OCI-M2 (cell line): ENCODE measurements at regions not wholly inside any gene's neighbourhood (a gene's known extent, or its start where the extent isn't known, plus 50 kb on each side); places are given as distances from the start of the nearest gene placed in this dataset.
"Not testable (repeated sequence)": the region's sequence is repeated elsewhere in the genome, so short reads cannot be mapped to it uniquely, and the experiment has no call there.

Source experiments
- DNase-seq: peaks from one replicate; lab custom pipeline; 2025; ENCODE audit not compliant: unreplicated experiment; lab: John Stamatoyannopoulos, UW

GRCh38 chr21:23694390-23694789, 1912.9 kb downstream of the MRPL39 start:
- DNase-seq: no peak

DNA sequence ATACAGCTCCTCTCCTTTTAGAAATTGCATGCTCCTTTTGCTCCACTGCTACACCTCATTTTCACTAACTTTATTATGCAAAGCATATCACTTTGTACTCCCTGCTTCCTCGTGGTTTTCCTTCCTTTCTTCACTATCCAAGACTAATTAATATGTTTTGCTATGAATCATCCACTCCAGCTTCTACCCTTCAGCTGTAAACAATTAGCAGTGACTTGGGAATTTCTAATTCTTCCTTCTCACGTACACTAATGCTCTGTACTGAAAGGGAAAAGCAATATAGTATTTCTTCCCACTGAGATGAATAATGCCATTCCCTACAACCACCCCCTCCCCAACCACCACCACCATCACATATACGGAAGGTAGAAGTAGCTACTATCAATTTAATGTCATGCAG, 1917.0 kb downstream of the MRPL39 start:
- DNase-seq: no peak

DNA sequence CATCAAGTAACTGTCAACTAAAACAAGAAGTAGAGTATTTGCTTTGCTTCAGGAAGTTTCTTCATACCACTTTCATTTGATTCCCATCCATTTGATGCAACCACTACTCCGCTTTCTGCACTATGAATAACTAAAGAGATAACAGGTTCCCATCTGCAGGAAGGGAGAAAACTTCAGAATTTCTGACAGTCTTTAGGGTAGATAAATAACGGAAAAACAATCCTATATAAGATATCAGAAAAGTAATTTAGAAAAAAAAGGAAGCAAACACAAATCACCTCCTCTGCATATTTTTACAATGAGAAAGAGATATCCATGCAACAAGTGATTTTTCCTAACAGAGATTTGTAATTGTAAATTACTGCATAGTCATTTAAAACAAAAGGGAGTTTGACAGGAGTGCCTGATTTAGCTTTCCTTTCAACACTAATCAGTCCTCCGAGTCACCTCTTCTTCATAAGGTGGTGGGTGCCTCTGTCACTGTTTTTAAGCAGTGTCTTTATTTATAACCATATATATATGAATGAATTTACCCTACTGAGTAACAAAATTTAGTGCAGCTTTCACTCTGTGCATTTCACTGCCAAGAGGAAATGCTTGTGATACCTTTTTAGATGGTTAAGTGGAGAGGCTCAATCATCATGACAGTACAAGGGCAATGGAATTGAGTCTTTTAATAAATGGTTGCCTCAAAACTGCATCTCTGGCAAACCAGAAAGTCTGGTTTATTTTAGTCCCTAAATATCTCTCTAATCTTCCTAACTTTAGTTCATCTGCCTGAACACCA, 1920.4 kb downstream of the MRPL39 start:
- DNase-seq: no peak

DNA sequence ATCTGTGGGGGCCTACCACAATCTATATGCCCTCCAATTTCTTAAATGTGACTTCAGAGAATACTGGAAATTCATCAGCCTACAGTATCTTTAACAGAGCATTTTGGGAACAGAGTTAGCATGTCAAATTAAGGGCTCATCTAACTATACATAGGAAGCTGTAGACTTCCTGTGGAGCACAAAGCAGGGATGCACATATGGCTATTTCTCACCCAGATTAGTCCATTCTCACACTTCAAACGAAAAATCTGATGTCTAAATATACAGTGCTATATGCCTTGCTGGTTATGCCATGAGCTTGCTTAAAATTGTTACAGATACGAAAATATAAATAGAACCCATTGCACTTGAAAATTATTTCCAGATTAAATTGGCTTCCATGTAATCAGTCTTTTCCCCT, 1922.8 kb downstream of the MRPL39 start:
- DNase-seq: no peak

DNA sequence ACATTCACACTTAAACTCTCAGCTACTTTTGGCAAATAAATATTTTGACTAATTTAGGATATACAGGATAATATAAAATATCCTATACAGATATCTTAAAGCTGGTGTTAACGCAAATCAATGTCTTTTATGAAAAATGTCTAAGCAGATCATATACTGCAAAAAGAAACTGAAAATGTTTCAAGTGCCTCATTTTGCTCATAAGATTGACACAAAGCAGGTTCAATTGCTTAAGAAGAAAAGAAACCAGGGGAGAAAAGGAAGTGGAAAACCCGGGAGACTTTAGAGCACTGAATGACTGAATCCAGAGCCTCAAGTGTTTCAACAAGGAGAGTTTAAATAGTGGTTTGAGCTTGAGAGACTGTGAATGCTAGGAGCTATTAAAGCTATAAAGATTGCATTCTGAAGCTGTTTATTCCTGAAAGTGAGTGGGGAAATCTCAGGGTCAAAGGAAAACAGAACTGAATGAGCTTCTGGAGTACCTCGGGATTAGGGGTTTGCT, 1943.0 kb downstream of the MRPL39 start:
- DNase-seq: no peak

GRCh38 chr21:23660560-23660959, 1946.7 kb downstream of the MRPL39 start:
- no peak for DNase-seq

GRCh38 chr21:23644768-23645167, 1962.5 kb downstream of the MRPL39 start:
- DNase-seq: no peak

- DNase-seq: no peak
These were observed 1967.6 kb downstream of the MRPL39 start for GRCh38 chr21:23639721-23640120.

DNA sequence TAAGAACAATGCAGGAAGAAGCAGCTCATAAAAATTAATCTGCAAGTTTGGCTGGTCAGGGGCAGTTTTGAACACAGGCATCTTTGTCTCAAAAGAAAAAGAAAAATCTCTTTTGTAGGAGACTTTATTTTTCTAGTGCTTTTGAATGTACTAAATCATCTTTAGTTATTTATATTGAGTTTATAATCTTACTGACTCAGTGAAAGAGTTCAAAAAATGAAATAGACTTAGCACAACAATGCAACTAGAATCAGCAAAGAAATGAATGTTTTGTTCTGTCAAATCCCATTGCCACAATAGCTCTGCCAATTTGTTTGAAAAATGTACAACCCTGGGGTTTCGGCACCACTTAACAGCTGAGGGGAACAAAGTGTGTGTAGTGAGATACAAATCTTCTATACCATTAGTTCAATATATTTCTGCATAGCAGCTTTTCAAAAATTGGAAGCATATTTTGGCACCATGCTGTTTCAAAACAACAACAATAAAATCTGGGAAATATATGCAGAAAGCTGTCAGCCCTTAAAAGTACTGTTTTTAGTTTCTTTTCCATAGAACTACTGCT, 1969.1 kb downstream of the MRPL39 start:
- DNase-seq: no peak

- no peak for DNase-seq
These were observed 1973.8 kb downstream of the MRPL39 start for GRCh38 chr21:23633447-23633940.

DNA sequence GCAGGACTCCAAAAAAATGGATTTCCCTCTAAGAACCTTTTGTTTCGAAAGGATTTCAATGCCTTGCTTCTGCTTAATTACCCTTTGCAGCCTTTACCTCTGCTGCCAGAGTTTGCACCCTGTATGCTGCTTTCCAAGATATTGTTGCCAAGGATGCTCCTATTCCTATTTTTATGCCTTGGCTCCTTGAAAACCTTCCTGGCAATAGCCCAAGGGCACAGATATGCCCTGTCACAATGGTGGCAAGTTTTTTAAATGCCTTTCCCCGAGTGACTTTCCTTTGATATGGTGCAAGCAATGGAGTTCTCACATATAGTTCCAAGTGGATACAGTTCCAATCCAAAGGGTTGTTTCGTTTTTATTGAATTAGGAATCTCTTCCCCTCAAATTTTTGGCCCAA, 1983.0 kb downstream of the MRPL39 start:
- DNase-seq: no peak

DNA sequence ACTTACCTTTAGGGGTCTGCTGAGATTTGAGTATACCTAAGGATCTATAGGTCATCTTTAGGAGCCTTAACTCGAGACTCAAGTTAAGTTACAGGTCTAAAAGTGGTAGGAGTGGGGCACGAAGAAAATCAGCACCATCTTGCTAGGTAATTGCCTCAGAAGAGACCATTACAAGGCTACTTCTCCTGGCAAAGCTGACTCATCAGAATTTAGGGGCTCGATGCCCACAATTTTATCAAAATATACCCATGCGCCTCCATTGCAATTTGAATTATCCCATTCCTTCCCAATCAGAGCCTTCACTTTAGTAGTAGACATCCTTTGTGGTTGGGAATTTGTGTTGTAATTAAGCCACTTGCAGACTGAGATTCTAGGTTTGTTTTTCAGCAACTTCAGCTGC, 1994.3 kb downstream of the MRPL39 start:
- no peak for DNase-seq

DNA sequence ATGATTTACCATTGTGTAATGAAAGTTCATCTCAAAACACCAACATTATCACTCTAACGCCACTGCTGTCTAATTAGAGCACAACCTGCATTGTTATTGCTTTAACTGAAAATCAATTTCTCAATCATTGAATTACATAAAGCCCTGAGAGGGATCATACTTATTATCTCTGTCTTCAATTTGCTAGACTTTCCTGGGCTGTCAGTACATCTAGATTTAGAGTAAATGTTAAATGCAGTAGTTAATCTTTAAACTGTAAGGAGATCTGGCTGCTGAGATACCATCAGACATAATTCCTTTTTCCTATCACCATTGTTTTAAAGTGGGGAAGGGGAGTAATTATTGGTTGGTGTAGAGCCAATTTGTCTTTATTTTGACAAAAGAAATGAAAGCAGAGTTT, 1995.1 kb downstream of the MRPL39 start:
- DNase-seq: no peak

GRCh38 chr21:23607782-23608431, 1999.4 kb downstream of the MRPL39 start:
- no peak for DNase-seq

DNA sequence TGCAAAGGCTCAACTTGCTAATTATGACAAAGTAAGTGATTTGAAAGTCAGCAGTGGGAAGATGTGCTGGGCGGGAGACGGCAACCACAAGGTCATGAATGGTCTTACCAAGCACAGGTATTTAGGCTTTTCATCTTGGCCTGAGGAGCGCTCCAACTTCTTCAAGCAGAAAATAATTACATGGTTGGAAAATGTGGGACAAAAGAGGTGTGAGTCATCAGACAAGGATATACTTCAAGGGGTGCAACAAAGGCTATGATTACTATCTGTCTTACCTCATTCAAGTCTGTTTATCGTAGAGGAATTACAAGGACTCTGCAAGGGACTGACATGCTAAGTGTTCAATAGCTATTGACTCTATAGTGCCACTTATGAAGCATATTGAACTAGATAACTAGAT, 2005.7 kb downstream of the MRPL39 start:
- no peak for DNase-seq

DNA sequence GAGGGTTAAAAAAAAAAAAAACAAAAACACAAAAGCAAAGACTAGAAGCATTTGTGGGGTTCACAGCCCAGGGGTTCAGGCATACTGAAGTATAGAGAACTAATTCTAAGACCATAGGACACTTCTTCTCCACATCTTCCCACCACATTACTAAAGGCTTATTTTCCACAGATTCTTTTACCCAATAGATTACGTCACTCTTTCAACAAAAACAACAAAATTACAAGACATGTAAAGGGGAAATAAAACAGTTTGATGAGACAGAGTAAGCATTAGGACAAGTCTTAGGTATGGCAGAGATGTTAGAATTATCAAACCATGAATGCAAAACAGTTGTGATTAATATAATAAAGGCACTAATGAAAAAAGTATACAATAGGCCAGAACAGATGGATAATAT, 2013.7 kb downstream of the MRPL39 start:
- no peak for DNase-seq

DNA sequence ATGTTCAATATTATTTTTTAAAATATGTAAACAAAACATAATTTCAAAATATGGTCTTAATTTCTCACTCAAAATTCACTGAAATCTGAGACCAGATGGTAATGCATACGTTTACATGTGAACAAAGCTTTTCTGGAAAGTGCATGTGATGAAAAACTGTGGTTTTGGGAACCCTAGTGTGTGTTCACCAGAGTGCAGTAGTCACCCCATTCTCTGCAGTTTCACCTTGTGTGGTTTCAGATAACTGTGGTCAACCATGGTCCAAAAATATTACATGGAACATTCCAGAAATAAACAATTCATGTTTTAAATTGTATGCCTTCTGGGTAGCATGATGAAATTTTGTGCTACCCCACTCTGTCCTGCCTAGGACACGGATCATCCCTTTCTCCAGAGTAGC, 2021.9 kb downstream of the MRPL39 start:
- no peak for DNase-seq

GRCh38 chr21:23579573-23579972, 2027.7 kb downstream of the MRPL39 start:
- DNase-seq: no peak

DNA sequence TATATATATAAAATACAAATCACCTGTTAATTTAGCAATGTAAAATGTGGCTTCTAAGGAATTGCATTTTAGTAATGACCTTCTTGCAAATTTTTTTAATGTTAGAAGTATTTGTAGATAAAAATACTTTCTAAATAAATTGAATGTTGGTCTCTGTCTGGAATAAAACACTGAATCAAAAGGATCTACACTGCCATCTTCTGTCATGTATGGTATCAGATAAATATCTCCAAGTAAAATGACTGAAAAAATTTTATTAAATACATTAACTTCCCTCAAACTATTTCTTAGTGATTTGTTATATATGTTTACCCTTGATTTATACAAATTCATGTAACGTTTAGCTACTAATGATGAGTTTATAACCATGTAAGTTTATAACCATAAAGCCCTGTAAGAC, 2029.3 kb downstream of the MRPL39 start:
- no peak for DNase-seq

DNA sequence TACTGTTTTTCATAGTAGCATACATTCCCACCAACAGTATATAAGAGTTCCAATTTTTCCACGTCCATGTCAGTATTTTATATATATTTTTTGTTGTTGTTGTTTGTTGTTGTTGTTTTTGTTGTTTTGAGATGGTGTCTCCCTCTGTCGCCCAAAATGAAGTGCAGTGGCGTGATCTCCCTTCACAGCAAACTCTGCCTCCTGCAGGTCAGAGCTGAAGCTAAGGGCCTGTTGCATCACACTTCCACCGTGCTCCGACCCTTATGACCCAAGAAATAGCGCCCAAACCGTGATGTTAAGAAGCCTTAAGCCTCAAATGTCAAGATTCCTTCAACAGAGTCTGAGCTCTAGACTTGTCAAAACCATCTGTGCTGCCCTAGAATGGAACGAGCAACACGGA, 2032.3 kb downstream of the MRPL39 start:
- DNase-seq: no peak

DNA sequence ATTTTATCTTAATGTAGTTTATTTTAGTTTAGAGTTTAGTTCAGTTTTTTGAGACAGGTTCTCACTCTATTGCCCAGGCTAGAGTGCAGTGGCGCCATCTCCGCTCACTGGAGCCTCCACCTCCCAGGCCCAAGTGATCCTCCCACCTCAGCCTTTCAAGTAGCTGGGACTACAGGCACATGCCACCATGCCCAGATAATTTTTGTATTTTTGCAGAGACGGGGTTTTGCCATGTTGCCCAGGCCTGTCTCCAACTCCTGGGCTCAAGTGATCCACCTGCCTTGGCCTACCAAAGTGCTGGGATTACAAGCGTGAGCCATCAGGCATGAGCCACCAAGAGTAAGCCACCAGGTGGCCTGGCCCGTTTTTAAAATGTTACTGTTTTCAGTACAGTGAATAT, 2058.4 kb downstream of the MRPL39 start:
- DNase-seq: not testable (repeated sequence)

- no peak for DNase-seq
These were observed 2063.9 kb downstream of the MRPL39 start for GRCh38 chr21:23543333-23543732.
